Duodenal mucosa (tissue), 2 donors: ENCODE measurements at regions not wholly inside any gene's neighbourhood (a gene's known extent, or its start where the extent isn't known, plus 50 kb on each side); places are given as distances from the start of the nearest gene placed in this dataset.

ENCODE experiments used
- H3K27ac ChIP-seq: one replicate; pipeline ENCODE4 v1.7.0; 2013; ENCODE audit warnings: low read depth, low read length
- H3K27me3 ChIP-seq, 2 donors: one replicate each; pipeline ENCODE4 v1.7.0; 2013; ENCODE audit warnings: low read length in 2 of 2, control low read depth in 1 of 2; ENCODE audit not compliant: insufficient read depth in 2 of 2, control insufficient read depth in 1 of 2
- H3K36me3 ChIP-seq, 2 donors: one replicate each; pipeline ENCODE4 v1.7.0; 2013; ENCODE audit warnings: low read length in 2 of 2, control low read depth in 1 of 2; ENCODE audit not compliant: insufficient read depth in 2 of 2, control insufficient read depth in 1 of 2
- H3K4me1 ChIP-seq, 2 donors: one replicate each; pipeline ENCODE4 v1.7.0; 2013; ENCODE audit warnings: low read length in 2 of 2, control low read depth in 1 of 2; ENCODE audit not compliant: insufficient read depth in 2 of 2, control insufficient read depth in 1 of 2
- H3K4me3 ChIP-seq, 2 donors: one replicate each; pipeline ENCODE4 v1.7.0; 2013; ENCODE audit warnings: low read length in 2 of 2, low read depth in 1 of 2
- H3K9ac ChIP-seq, 2 donors: one replicate each; pipeline ENCODE4 v1.7.0; 2013; ENCODE audit warnings: low read length in 2 of 2, low read depth in 1 of 2
- H3K9me3 ChIP-seq, 2 donors: one replicate each; pipeline ENCODE4 v1.7.0; 2013; ENCODE audit warnings: low read length in 2 of 2, control low read depth in 1 of 2; ENCODE audit not compliant: control insufficient read depth in 1 of 2

DNA sequence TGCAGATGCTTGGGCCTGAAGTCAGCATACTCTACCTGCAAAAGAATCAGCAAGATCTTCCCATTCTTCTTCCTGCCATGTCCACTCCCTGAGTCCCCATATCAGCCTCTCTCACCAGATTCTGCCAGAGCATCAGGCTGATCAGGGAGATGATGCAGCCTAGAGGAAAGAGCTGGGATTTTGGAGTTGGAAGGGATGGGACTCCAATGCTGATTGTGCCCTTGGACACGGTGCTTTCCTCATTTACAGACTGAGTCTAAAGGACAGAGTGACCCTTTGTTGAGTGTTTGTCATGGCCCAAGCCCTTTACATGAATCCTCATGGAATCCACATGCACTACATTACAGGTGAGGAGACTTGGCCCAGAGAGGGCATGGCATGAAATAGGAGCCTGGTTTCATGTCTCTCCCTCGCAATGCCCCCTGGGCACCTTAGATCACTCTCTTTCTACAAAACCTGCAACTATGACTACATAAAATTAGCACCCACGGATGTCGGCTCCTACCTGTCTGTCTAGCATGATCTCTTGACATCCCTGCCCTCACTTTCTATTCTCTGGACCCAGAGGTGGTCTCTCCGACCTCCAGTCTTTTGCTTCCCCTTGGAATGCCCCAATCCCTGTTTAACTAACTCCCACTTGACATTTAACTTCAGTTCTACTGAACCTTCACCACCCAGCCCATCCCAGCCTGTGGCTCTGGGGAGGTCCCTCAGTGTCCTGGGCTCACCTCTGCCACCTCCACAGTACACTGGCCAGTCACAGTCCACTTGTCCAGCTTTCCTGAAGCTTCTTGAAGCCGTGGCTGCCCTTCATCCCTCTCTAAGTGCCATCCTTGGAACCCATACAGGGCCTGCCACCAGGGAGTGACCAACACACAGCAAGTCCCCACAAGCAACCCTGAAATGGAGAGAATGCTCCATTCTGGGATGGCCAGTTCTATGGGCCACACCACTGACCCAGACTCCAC is 173.5 kb downstream of the ABHD5 start:
- Histone ChIP-seq H3K27ac (no peak overlapping the region), H3K9ac (no peak overlapping the region), H3K4me3 (no peak overlapping the region), H3K36me3 (no peaks in the 10 kb centered on the region), H3K27me3 (peaks cover 7 to 11% of the 10 kb centered on the region in 2 donors), H3K9me3 (no peaks in the 10 kb centered on the region), H3K4me1 (no peaks in the 10 kb centered on the region)

- no peaks in the 10 kb centered on the region for H3K36me3 ChIP-seq
- H3K9me3 ChIP-seq, result no peaks in the 10 kb centered on the region
- no peak overlapping the region for H3K27ac ChIP-seq
- no peak overlapping the region for H3K4me3 ChIP-seq
- H3K9ac ChIP-seq, result no peak overlapping the region
- peaks cover 6 to 13% of the 10 kb centered on the region in 2 donors for H3K27me3 ChIP-seq
- H3K4me1 ChIP-seq, result no peaks in the 10 kb centered on the region
Measured at GRCh38 chr3:43865351-43865750, 174.6 kb downstream of the ABHD5 start.

DNA sequence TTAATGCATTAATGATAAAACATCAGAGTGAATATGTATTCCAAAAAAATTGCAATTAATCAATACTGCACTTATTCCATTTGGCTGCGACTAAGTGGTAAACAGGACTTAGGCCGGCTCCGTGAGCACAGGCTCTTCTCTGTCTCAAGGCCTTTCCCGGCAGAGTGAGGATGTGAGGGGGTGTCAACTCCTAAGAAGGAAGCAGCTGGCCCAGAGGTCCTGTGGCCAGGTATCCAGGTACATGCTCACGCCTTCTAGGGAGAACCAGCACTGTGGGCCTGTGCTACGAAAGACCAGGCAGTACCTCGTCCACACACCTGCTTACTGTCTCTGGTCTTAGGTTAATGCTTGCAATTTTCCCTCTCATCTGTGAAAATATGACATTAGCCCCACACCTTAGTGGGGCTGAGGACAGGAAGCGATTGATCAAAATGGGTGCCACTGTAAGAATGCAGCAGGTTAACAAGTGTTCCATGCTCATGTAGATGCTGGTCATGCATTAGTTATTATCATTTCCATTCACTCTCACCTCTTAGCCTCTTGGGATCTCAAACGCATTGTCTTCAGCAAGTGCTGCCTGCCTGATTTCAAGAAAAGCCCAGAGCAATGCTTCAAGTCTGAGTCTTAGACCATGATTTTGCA is 175.3 kb downstream of the ABHD5 start:
- Histone ChIP-seq H3K27ac (no peak overlapping the region), H3K27me3 (peaks cover 6 to 13% of the 10 kb centered on the region in 2 donors), H3K36me3 (no peaks in the 10 kb centered on the region), H3K4me3 (no peak overlapping the region), H3K4me1 (no peaks in the 10 kb centered on the region), H3K9ac (no peak overlapping the region), H3K9me3 (no peaks in the 10 kb centered on the region)

DNA sequence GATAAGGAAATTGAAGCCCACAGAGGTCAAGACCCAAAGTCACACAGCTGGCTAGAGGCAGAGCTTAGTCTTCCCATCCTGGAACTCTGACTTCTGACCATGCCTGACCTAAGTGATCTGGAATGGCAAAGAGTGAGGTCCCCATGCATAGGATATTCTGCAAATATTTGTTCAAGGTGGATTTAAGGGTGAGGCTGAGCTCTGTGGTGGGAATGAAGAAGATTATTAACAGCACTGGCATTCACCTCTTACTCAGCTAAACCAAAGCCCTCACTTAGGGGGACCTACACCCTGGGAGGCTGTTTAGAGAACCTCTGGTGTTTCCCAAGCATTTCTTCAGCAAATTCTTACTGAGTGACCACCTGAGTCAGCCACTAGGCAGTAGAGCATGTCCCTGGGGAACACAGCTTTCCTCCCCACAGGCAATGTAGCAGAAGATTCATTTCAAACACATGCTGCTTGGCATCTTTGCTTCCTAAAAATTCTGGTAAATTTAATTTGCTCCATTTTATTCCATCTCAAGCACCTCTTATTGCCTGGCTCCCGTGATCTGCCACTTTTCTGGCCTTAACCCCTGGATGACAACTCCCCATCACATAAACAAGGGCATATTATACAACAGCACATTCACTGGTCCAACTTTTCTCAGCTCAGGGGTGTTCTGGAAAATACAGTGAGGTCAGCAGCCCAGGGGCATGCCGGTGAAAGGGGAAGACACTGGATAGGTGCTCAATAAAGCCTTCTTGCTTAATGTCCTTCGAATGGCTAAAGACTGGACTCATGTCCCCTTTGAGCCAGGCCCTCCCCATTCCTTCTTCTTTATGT is 176.0 kb downstream of the ABHD5 start:
- Histone ChIP-seq H3K9ac (no peak overlapping the region), H3K27me3 (peaks cover 6 to 18% of the 10 kb centered on the region in 2 donors), H3K27ac (no peak overlapping the region), H3K4me3 (no peak overlapping the region), H3K36me3 (no peaks in the 10 kb centered on the region), H3K9me3 (no peaks in the 10 kb centered on the region), H3K4me1 (no peaks in the 10 kb centered on the region)

GRCh38 chr3:43867436-43868072 is 176.8 kb downstream of the ABHD5 start:
- Histone ChIP-seq H3K9me3 (no peaks in the 10 kb centered on the region), H3K27ac (no peak overlapping the region), H3K36me3 (no peaks in the 10 kb centered on the region)

DNA sequence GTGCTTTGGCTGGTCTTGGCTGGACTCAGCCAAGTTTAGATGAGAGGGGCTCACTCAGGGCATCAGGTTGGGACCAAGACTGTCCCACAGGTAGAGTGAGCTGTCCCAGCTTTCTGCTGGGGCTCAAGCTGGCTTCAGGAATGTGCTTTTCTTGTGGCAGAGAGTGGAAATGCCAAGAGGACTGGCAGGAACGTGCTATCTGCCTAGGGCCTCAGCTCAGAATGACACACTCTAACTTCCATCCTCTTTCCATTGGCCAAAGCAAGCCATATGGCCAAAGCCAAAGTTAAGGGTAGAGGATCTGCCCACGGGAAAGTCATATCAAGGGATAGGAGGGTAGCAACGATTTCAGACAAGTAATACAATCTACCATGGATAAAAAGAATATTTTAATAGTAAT is 178.8 kb downstream of the ABHD5 start:
- Histone ChIP-seq H3K4me3 (no peak overlapping the region), H3K36me3 (no peaks in the 10 kb centered on the region), H3K9me3 (no peaks in the 10 kb centered on the region), H3K4me1 (no peaks in the 10 kb centered on the region), H3K27me3 (peaks cover 6 to 18% of the 10 kb centered on the region in 2 donors), H3K9ac (no peak overlapping the region), H3K27ac (no peak overlapping the region)

More at GRCh38 chr3:43867436-43868072, 176.8 kb downstream of the ABHD5 start:
- Histone ChIP-seq H3K27me3 (peaks cover 6 to 18% of the 10 kb centered on the region in 2 donors), H3K4me3 (no peak overlapping the region), H3K9ac (no peak overlapping the region), H3K4me1 (no peaks in the 10 kb centered on the region)

GRCh38 chr3:43870120-43870519 is 179.4 kb downstream of the ABHD5 start:
- Histone ChIP-seq H3K9ac (no peak overlapping the region), H3K4me3 (no peak overlapping the region), H3K36me3 (no peaks in the 10 kb centered on the region), H3K27ac (no peak overlapping the region), H3K4me1 (no peaks in the 10 kb centered on the region), H3K27me3 (peaks cover 6 to 18% of the 10 kb centered on the region in 2 donors), H3K9me3 (no peaks in the 10 kb centered on the region)

GRCh38 chr3:43870844-43871626 is 180.3 kb downstream of the ABHD5 start:
- H3K27me3 ChIP-seq, result peaks cover 6 to 18% of the 10 kb centered on the region in 2 donors
- H3K9ac ChIP-seq, result no peak overlapping the region
- H3K27ac ChIP-seq, result no peak overlapping the region
- no peaks in the 10 kb centered on the region for H3K9me3 ChIP-seq
- no peaks in the 10 kb centered on the region for H3K4me1 ChIP-seq
- no peak overlapping the region for H3K4me3 ChIP-seq
- H3K36me3 ChIP-seq, result no peaks in the 10 kb centered on the region

- Histone ChIP-seq H3K4me1 (no peaks in the 10 kb centered on the region), H3K9me3 (no peaks in the 10 kb centered on the region), H3K27me3 (peaks cover 6 to 18% of the 10 kb centered on the region in 2 donors), H3K9ac (no peak overlapping the region), H3K27ac (no peak overlapping the region), H3K4me3 (no peak overlapping the region), H3K36me3 (no peaks in the 10 kb centered on the region)
Measured at GRCh38 chr3:43871627-43872245, 181.0 kb downstream of the ABHD5 start.
